GDM1 (cell line): ENCODE measurements at regions not wholly inside any gene's neighbourhood (a gene's known extent, or its start where the extent isn't known, plus 50 kb on each side); places are given as distances from the start of the nearest gene placed in this dataset.

Experiments
- DNase-seq: peaks from one replicate; lab custom pipeline; 2025; lab: John Stamatoyannopoulos, UW

DNA sequence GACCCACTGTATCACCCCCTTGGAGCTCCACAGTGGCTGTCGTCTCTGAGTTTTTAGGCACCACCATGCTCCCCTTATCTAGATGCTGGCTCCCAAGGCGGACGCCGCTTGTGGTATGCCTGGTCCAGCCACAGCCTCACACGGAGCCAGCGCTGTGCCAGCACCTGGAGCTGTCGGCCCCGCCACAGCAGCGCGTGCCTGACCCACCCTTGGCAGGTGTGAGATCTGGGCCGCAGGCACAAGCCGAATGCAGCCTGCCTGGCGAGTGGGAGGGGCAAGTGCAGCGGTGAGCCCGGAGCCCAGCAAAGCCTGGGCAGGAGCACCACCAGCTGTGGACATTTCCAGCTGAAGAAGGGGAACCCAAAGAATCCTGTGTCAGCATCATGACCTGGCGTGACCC lies 91.9 kb upstream of the BACE2 start:
- no peak for DNase-seq

GRCh38 chr21:41079159-41079558 lies 88.8 kb upstream of the BACE2 start:
- DNase-seq: no peak

DNA sequence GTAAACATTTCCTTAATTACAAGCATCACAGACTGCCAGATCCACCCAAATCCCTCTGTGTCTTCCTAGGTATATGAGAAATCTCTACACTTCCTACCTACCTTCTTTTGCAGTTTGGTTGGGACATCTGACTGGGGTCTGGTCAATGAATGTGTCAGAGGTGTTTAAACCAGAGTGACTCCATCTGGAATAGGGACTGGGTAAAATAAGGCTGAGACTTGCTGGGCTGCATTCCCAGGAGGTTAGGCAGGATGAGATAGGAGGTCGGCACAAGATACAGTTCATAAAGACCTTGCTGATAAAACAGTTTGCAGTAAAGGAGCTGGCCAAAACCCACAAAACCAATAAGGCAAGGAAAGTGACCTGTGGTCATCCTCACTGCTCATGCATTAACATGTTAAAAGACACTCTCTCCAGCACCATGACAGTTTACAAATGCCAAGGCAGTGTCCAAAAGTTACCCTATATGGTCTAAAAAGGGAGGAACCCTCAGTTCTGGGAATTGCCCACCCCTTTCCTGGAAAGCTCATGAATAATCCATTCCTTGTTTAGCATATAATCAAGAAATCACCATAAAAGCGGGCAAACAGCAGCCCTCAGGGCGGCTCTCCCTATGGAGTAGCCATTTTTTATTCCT lies 87.4 kb upstream of the BACE2 start:
- no peak for DNase-seq

DNA sequence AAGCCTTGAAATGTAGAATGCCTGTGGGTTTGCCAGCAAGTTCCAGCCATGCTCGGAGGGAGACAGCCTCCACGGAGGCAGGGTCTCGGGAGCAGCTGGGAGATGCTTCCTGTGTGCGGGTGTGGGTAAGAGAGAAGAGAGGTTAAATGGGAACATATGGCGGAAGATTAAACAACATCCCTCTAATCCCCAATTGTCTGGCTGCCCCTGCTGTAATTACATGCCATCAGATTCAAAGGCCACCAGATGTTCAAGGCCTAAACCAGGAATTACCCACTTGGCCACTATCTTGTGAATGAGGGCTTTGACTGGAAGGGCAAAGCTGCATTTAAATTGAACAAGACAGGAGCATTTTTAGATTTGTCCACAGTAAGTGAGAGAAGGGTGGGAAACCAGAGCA lies 81.4 kb upstream of the BACE2 start:
- DNase-seq: no peak

- no peak for DNase-seq
These were observed 77.0 kb upstream of the BACE2 start for GRCh38 chr21:41090981-41091380.

DNA sequence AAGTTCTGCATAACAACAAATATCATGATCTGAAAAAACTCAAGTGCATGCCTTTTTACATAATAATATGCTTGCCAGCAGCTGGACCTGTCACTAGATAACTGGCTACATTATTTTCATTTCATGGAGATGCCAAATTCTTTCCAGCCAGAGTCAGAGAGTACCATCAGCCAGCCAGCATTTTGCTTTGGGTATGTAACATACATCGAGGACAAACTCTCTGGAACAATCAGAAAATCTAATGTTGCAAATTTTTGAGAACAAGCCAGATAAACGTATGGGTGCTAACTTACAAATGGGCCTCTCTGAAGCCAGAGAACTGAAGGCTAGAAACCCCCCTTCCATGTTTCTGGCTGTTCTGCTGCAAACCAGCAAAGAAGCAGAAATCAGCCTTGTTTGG lies 76.3 kb upstream of the BACE2 start:
- DNase-seq: no peak

GRCh38 chr21:41092312-41092711 lies 75.6 kb upstream of the BACE2 start:
- no peak for DNase-seq

GRCh38 chr21:41095983-41096382 lies 72.0 kb upstream of the BACE2 start:
- DNase-seq: no peak

DNA sequence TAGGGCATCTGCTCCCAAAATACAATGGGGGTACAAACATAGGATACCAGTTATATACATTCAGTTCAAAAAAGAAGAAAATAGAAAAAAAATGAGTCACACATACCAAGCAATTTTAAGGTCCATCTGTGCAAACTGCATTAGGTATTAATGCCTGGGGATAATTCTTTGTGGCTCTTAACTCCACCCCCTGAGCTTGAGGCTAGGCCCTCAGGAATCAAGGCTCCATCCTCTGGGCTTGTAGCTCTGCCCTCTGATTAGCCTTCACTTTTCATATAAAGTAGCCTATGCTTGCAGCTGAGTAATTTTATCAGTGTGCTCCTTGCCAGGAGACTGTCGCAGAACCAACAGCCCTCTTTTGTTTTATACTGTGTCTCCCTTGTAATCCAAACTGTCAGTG lies 69.9 kb upstream of the BACE2 start:
- no peak for DNase-seq

DNA sequence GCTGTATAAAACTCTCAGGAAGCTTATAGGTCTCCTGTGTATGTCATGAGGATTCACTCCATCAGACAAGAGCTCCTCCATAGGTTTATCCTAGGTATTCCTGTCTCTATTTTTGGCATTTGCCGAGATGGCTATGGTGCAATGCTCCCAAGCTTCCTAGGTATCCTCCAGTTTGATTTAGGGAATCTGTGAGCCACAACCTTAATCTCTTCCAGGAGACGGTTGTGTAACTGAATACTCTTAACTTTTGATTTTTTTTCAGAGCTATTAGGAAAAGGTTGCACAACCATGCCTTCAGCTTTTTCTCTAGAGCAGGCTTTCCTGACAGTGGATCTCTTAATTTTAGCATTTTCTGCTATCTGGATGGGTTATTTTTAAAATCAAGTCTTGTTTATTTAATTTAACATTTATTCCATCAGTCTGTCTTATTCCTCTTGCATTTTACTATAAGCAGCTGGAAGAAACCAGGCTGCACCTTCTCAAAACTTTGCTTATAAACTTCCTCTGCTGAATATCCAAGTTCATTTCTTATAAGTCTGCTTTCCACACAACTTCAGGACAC lies 69.4 kb upstream of the BACE2 start:
- DNase-seq: no peak

DNA sequence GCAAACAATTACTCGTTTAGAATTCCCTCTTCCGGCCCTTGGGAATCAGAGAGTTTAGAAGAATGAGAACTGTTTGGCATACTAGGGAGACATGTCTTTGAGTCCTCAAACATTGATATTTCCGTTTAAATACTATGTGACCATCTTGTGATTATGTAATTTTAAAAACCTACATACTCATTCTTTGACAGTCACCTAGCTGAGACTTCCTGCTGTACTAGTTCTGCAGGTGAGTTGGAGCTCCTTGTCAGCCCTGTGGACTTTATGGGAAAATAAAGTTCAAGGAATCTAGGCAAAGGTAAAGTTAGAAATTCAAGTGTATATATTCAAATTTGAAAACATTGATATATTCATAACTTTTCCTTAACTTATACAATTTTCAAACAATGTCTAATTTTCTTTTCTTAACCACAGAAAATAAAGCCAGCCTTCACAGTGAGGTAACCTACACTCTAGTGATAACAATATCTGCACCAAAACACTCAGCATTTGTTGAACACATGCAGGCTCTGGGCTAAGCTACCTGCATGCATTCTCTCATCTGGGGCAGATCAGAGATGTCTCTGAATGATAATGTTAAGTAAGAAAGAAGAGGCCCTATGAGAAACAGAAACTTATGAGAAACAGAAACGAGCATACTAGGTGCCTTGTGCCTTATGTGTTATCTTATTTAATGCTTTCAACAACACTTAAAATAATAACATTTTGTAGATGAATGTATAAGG lies 67.0 kb upstream of the BACE2 start:
- no peak for DNase-seq

- peak; percentile 82 for DNase-seq
These were observed 65.7 kb upstream of the BACE2 start for GRCh38 chr21:41102281-41102680.

DNA sequence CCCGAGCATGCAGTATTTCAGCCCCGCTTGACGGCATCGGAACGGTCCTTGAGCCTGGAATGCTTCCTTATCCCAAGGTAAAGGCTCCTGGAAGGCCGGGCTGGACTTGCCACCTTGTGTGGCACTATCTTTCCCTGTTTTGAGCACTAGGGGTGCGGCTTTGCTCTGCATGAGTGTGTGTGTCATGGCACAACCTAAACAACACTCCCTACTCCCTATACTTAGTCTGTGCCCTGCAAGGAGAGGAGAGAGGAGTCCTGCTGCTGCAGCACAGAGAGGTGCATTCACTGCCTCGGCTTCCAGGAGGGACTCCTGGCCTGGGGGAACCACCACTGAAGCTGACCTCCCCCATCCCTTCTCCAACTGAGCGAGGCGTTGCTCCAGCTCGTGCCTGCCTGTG lies 60.4 kb upstream of the BACE2 start:
- DNase-seq: no peak

GRCh38 chr21:41108668-41109585 lies 59.0 kb upstream of the BACE2 start:
- DNase-seq: peak; percentile 50

DNA sequence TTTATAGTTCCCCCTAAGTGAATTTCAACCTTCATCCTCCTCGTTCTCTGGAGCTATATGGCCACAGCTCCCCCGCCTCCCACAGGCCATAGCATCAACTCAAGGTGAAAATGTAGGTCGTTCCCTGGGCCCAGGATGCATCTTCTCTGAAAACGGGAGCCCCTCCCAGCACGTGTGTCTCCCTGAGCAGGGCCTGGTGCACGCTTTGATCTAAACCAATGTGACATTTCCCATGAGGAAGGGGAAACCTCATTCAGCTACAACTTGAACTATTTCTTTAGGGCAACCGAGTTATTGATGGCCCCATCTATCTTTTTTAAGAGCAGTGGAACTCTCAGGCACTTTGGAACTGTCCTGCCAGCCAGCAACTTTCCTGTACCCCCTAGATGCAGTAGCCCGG lies 57.8 kb upstream of the BACE2 start:
- DNase-seq: no peak

DNA sequence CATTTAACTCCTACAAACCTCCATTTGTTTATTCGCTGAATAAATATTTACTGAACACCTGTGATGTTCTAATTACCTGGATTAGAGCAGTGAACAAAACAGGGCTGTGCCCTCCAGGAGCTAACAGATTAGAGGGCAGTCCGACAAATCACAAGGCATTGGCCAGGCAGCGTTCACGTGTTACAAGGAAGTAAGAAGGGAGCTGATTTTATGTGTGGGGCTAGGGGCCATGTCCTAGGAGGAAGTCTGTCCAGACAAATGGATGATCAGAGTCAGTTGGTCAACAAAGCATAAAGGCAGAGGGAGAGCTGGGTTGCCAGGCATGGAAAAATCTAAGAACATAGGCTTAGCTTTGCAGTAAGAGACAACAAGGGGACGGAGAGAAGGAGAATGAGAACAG lies 57.3 kb upstream of the BACE2 start:
- DNase-seq: no peak

- DNase-seq: no peak
These were observed 56.3 kb upstream of the BACE2 start for GRCh38 chr21:41111681-41112080.

GRCh38 chr21:41112740-41113692 lies 54.9 kb upstream of the BACE2 start:
- peak; percentile 96 for DNase-seq

- no peak for DNase-seq
These were observed 52.1 kb upstream of the BACE2 start for GRCh38 chr21:41115851-41116250.
